ENCODE measurements at regions not wholly inside any gene's neighbourhood (a gene's known extent, or its start where the extent isn't known, plus 50 kb on each side); places are given as distances from the start of the nearest gene placed in this dataset.

GRCh38 chr5:3007577-3007976 lies 256.1 kb upstream of the IRX2 start:
- Histone ChIP-seq H3K4me1 (no peaks in the 10 kb centered on the region), H3K4me3 (no peak overlapping the region), H3K27me3 (no peaks in the 10 kb centered on the region), H3K9me3 (no peaks in the 10 kb centered on the region), H3K27ac (no peak overlapping the region), H3K36me3 (no peaks in the 10 kb centered on the region)
- WGBS, 2 donors = 35 to 41% methylated on average over 3 of the region's 3 CpGs
- no peak for FAIRE-seq
- DNase-seq = no peak
- no peak for ATAC-seq
- intact Hi-C loops (cut with DNase I) = no loop called here
- TF ChIP-seq, protein P1, sequence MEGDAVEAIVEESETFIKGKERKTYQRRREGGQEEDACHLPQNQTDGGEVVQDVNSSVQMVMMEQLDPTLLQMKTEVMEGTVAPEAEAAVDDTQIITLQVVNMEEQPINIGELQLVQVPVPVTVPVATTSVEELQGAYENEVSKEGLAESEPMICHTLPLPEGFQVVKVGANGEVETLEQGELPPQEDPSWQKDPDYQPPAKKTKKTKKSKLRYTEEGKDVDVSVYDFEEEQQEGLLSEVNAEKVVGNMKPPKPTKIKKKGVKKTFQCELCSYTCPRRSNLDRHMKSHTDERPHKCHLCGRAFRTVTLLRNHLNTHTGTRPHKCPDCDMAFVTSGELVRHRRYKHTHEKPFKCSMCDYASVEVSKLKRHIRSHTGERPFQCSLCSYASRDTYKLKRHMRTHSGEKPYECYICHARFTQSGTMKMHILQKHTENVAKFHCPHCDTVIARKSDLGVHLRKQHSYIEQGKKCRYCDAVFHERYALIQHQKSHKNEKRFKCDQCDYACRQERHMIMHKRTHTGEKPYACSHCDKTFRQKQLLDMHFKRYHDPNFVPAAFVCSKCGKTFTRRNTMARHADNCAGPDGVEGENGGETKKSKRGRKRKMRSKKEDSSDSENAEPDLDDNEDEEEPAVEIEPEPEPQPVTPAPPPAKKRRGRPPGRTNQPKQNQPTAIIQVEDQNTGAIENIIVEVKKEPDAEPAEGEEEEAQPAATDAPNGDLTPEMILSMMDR (IDR thresholded peaks at IDR 0.05) = no peak

DNA sequence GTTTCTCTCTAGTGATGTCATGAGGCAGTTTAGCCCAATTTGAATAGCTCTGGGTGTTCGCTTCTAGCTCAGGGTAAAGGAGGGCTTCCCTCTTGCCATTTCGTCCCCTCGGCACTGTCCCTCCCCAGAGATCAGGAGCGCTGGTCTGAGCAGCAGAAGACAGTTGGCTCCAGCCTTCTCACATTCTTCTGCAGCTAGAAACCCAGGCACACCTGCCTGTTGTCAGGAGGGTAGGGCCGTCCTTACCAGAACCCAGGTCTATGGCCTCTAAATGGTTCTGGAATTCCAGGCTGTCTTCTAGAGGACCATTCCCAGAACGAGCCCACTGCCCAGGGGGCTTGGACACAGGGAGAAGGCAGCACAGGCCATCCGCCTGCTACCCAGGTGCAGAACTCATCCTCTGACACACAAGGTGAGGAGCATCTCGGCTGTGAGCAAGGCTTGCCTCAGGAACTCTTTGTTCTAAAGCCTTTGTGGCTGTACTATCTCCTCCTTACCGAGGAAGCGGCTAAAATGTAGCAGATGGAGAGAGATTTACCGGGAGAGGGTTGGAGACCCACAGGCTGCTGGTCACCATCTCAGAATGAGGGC lies 255.6 kb upstream of the IRX2 start:
- Histone ChIP-seq H3K9me3 (no peaks in the 10 kb centered on the region), H3K36me3 (no peaks in the 10 kb centered on the region), H3K27ac (no peak overlapping the region), H3K4me1 (no peaks in the 10 kb centered on the region), H3K4me3 (no peak overlapping the region), H3K27me3 (no peaks in the 10 kb centered on the region)
- DNase-seq (peak in 1 of 6 donors; percentile 19), ATAC-seq (no peak), FAIRE-seq (no peak)
- WGBS, 2 donors = 53 to 66% methylated on average over 11 of the region's 11 CpGs
- intact Hi-C loops (cut with DNase I) = no loop called here
- TF ChIP-seq, protein P1 (IDR thresholded peaks at IDR 0.05) = no peak

DNA sequence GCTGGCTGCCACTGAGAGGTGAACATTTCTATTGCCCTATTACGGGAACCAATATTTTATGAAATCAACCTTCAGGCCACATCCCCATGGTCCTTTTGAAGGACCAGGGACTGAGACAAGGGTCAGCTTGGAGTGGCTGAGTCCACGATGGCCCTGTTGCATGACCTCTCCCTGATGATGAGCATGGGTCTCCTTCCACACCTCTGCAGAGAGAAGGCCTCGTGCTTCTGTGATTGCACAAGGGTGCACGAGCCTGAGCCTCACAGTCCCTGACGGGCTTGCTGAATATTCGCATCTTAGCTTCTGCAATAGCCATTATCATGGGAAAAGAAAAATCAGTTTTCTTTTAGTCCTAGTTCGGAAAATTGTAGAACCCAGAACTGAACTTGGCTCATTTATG lies 255.0 kb upstream of the IRX2 start:
- TF ChIP-seq, protein P1 (IDR thresholded peaks at IDR 0.05) = no peak
- intact Hi-C loops (cut with DNase I) = no loop called here
- no peaks in the 10 kb centered on the region for H3K36me3 ChIP-seq
- H3K4me3 ChIP-seq = no peak overlapping the region
- H3K9me3 ChIP-seq = no peaks in the 10 kb centered on the region
- no peak for FAIRE-seq
- DNase-seq = peak in 1 of 6 donors; percentile 25
- H3K4me1 ChIP-seq = no peaks in the 10 kb centered on the region
- ATAC-seq = no peak
- H3K27me3 ChIP-seq = no peaks in the 10 kb centered on the region
- H3K27ac ChIP-seq = no peak overlapping the region
- 57 to 76% methylated on average over 7 of the region's 7 CpGs for WGBS, 2 donors

DNA sequence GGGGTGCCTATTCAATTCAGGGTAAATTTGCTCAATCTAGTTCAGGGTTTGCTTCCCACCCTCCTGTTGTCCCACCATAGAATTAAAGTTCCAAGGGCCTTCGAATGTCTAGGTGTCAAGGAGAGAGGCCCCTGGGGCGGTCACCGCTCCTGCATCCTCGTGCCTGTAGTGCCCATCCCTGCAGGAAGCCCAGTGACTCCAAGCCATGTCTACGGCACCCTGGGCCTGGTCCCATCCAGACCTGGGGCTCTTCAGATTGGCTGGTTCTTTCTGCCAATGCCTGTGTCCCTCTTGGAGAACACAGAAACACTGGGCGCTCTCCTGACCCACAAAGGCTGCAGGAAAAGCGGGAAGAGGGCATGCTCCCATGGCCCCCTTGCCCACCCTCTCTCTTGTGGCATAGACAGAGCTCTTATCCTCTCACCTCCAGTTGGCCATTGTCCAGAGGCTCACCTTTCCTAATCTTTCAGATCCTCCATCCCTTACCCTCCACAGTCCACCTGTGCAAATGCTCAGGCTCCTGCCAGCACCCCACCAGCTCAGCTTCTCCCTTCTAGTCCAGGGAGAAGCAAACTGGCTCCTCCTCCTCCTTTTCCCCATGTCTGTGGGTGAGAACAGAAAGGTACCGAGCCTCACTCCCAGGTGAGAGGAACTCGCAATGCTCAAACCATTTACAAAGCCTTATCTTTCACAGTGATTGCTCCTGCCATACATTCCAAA lies 253.0 kb upstream of the IRX2 start:
- peak in 1 of 6 donors; percentile 30 for DNase-seq
- no peak for ATAC-seq
- H3K4me3 ChIP-seq = no peak overlapping the region
- H3K27me3 ChIP-seq = no peaks in the 10 kb centered on the region
- H3K36me3 ChIP-seq = no peaks in the 10 kb centered on the region
- no peak overlapping the region for H3K27ac ChIP-seq
- no peak for FAIRE-seq
- H3K9me3 ChIP-seq = no peaks in the 10 kb centered on the region
- intact Hi-C loops (cut with DNase I) = no loop called here
- H3K4me1 ChIP-seq = no peaks in the 10 kb centered on the region
- TF ChIP-seq, protein P1 (IDR thresholded peaks at IDR 0.05) = no peak
- WGBS, 2 donors = 70 to 78% methylated on average over 9 of the region's 9 CpGs

DNA sequence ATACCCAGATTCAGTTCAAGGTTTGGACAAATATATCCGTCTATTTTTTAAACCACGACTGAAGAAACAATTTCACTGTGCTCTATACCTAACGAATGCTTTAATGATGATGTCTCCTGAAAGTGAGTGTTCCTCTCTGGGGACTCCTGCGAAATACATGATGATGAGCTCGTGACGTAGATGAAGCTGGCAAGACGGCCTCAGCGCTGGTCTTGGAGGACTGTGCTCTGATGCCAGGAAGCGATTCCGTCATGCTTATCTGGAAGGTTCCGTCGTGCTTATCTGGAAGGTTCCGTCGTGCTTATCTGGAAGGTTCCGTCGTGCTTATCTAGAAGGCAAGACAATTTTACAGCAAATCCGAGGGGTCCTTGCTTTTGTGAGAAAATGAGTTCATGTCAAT lies 250.8 kb upstream of the IRX2 start:
- intact Hi-C loops (cut with DNase I) = no loop called here
- DNase-seq = peak in 1 of 6 donors; percentile 5
- no peaks in the 10 kb centered on the region for H3K27me3 ChIP-seq
- no peaks in the 10 kb centered on the region for H3K36me3 ChIP-seq
- no peaks in the 10 kb centered on the region for H3K4me1 ChIP-seq
- no peak for FAIRE-seq
- H3K27ac ChIP-seq = no peak overlapping the region
- WGBS, 2 donors = 59 to 60% methylated on average over 17 of the region's 17 CpGs
- no peak overlapping the region for H3K4me3 ChIP-seq
- ATAC-seq = no peak
- no peaks in the 10 kb centered on the region for H3K9me3 ChIP-seq
- TF ChIP-seq, protein P1 (IDR thresholded peaks at IDR 0.05) = no peak

Measured in pancreas (tissue), 10 donors.